ENCODE measurements at regions not wholly inside any gene's neighbourhood (a gene's known extent, or its start where the extent isn't known, plus 50 kb on each side); places are given as distances from the start of the nearest gene placed in this dataset.

DNA sequence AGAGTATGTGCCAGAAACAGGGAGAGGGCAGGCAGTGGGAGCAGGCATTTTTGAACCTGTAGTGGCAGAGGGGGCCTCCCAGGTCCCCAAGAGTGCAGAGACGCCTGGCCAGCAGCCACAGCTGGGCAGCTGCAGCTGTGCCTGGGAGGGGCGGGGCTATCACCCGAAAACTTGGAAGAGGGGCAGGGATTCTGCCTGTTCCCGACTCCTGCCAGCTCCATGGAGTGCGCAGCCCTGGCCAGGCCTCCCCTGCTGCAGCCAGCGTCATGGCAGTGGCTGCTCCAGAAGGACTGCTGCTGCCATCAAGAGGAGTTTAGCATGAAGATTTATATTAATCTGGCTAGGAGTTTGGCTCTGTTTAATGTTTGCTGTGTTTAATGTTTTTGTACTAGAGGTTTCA lies 532.1 kb upstream of the PITX2 start:
- H3K36me3 ChIP-seq (ENCODE audit: control insufficient read depth in 2 of 2, insufficient read depth in 2 of 2, low read length in 1 of 2), result no peaks in the 10 kb centered on the region
- in situ Hi-C loops (cut with MboI) (no loop called here), intact Hi-C loops (cut with micrococcal nuclease; ENCODE audit: unreplicated experiment) (no loop called here)
- H4K20me1 ChIP-seq (ENCODE audit: control insufficient read depth, insufficient read depth), result no peaks in the 10 kb centered on the region
- DNase-seq (ENCODE audit: low read depth, low spot score), result no peak
- ATAC-seq, result no peak
- POLR2A ChIA-PET, result no interaction called here
- RAD21 ChIA-PET (ENCODE audit: unreplicated experiment), result no interaction called here
- FAIRE-seq, result no peak
- H3K9ac ChIP-seq (ENCODE audit: control insufficient read depth, insufficient read depth, low read length), result no peak overlapping the region
- no peak for TF ChIP-seq FOXK2 (IDR thresholded peaks at IDR 0.05)
- no peak for TF ChIP-seq ATF2 (IDR thresholded peaks at IDR 0.05; ENCODE audit: low read length)
- no peak for TF ChIP-seq IKZF1 (conservative IDR thresholded peaks at IDR 0.05)
- TF ChIP-seq BRCA1 (IDR thresholded peaks at IDR 0.05; ENCODE audit: low read depth, low read length), result no peak
- TF ChIP-seq NRF1 (conservative IDR thresholded peaks at IDR 0.05; ENCODE audit: low read depth, low read length), result no peak
- no peak for TF ChIP-seq ASH2L (IDR thresholded peaks at IDR 0.05; ENCODE audit: borderline replicate concordance, low read depth)
- no peak for TF ChIP-seq MYB (IDR thresholded peaks at IDR 0.05; ENCODE audit: borderline replicate concordance, low read depth, low read length)
- TF ChIP-seq, protein P1, sequence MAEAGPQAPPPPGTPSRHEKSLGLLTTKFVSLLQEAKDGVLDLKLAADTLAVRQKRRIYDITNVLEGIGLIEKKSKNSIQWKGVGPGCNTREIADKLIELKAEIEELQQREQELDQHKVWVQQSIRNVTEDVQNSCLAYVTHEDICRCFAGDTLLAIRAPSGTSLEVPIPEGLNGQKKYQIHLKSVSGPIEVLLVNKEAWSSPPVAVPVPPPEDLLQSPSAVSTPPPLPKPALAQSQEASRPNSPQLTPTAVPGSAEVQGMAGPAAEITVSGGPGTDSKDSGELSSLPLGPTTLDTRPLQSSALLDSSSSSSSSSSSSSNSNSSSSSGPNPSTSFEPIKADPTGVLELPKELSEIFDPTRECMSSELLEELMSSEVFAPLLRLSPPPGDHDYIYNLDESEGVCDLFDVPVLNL (IDR thresholded peaks at IDR 0.05; ENCODE audit: low read depth, low read length), result no peak
- TF ChIP-seq RFX5 (IDR thresholded peaks at IDR 0.05; ENCODE audit: low read depth, low read length), result no peak
- TF ChIP-seq HDAC2 (IDR thresholded peaks at IDR 0.05), result no peak
- TF ChIP-seq, protein P2, sequence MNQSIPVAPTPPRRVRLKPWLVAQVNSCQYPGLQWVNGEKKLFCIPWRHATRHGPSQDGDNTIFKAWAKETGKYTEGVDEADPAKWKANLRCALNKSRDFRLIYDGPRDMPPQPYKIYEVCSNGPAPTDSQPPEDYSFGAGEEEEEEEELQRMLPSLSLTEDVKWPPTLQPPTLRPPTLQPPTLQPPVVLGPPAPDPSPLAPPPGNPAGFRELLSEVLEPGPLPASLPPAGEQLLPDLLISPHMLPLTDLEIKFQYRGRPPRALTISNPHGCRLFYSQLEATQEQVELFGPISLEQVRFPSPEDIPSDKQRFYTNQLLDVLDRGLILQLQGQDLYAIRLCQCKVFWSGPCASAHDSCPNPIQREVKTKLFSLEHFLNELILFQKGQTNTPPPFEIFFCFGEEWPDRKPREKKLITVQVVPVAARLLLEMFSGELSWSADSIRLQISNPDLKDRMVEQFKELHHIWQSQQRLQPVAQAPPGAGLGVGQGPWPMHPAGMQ (IDR thresholded peaks at IDR 0.05; ENCODE audit: borderline replicate concordance), result no peak
- no peak for TF ChIP-seq SRF (IDR thresholded peaks at IDR 0.05; ENCODE audit: low read depth in 2 of 2, low read length in 2 of 2)
- TF ChIP-seq, protein P3, sequence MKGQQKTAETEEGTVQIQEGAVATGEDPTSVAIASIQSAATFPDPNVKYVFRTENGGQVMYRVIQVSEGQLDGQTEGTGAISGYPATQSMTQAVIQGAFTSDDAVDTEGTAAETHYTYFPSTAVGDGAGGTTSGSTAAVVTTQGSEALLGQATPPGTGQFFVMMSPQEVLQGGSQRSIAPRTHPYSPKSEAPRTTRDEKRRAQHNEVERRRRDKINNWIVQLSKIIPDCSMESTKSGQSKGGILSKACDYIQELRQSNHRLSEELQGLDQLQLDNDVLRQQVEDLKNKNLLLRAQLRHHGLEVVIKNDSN (IDR thresholded peaks at IDR 0.05; ENCODE audit: borderline replicate concordance, extremely low read length, insufficient read depth, low read depth, low read length), result no peak
- TF ChIP-seq KLF5 (IDR thresholded peaks at IDR 0.05; ENCODE audit: partially characterized antibody), result no peak
- TF ChIP-seq, protein P4, sequence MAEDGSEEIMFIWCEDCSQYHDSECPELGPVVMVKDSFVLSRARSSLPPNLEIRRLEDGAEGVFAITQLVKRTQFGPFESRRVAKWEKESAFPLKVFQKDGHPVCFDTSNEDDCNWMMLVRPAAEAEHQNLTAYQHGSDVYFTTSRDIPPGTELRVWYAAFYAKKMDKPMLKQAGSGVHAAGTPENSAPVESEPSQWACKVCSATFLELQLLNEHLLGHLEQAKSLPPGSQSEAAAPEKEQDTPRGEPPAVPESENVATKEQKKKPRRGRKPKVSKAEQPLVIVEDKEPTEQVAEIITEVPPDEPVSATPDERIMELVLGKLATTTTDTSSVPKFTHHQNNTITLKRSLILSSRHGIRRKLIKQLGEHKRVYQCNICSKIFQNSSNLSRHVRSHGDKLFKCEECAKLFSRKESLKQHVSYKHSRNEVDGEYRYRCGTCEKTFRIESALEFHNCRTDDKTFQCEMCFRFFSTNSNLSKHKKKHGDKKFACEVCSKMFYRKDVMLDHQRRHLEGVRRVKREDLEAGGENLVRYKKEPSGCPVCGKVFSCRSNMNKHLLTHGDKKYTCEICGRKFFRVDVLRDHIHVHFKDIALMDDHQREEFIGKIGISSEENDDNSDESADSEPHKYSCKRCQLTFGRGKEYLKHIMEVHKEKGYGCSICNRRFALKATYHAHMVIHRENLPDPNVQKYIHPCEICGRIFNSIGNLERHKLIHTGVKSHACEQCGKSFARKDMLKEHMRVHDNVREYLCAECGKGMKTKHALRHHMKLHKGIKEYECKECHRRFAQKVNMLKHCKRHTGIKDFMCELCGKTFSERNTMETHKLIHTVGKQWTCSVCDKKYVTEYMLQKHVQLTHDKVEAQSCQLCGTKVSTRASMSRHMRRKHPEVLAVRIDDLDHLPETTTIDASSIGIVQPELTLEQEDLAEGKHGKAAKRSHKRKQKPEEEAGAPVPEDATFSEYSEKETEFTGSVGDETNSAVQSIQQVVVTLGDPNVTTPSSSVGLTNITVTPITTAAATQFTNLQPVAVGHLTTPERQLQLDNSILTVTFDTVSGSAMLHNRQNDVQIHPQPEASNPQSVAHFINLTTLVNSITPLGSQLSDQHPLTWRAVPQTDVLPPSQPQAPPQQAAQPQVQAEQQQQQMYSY (CRISPR knock-in tag; IDR thresholded peaks at IDR 0.05), result no peak
- no peak for TF ChIP-seq POLR2AphosphoS2 (IDR thresholded peaks at IDR 0.05; ENCODE audit: low read depth, low read length)
- no peak for TF ChIP-seq CBFB (IDR thresholded peaks at IDR 0.05; ENCODE audit: low read depth)
- no peak for TF ChIP-seq CREM (IDR thresholded peaks at IDR 0.05; ENCODE audit: low read depth)
- TF ChIP-seq HDAC6 (IDR thresholded peaks at IDR 0.05; ENCODE audit: unreplicated experiment), result no peak
- no peaks in the 10 kb centered on the region for H3K27me3 ChIP-seq (replicated peaks in 1 of 2; ENCODE audit: control insufficient read depth in 2 of 2, insufficient read depth in 2 of 2, low read length in 1 of 2)
- no peak overlapping the region for H3K27ac ChIP-seq (ENCODE audit: control insufficient read depth, insufficient read depth)
- SMC1A ChIA-PET (ENCODE audit: uncharacterized antibody, unreplicated experiment), result no interaction called here
- CTCF ChIA-PET, result no interaction called here
- no TSS peak for BruUV-seq (replicated peaks)
- no peaks in the 10 kb centered on the region; the same call in 2 of the 3 replicates for H3K9me3 ChIP-seq (replicated peaks; ENCODE audit: control insufficient read depth, insufficient read depth, low read length)
- H3K4me3 ChIP-seq, result no peak overlapping the region
- H2AFZ ChIP-seq (ENCODE audit: control insufficient read depth, low read depth, low read length), result no peak overlapping the region
- H3K79me2 ChIP-seq (ENCODE audit: control insufficient read depth, insufficient read depth, low read length), result no peaks in the 10 kb centered on the region
- 29% methylated on average over 4 of the region's 6 CpGs for WGBS (ENCODE audit: insufficient coverage, insufficient replicate concordance, low lambda C conversion rate, missing lambda C conversion rate)
- H3K4me2 ChIP-seq (ENCODE audit: control insufficient read depth, insufficient read depth), result no peak overlapping the region
- H3K4me1 ChIP-seq (ENCODE audit: control insufficient read depth, insufficient read depth, low read length), result no peaks in the 10 kb centered on the region
